Fibroblast of lung (primary cell): ENCODE measurements at regions not wholly inside any gene's neighbourhood (a gene's known extent, or its start where the extent isn't known, plus 50 kb on each side); places are given as distances from the start of the nearest gene placed in this dataset.
A peak's percentile ranks its signal among the peaks of the same experiment; 100 is the strongest.

Experiments used
- DNase-seq, 2 donors: peaks; one replicate each; pipeline versions ENCODE4 v3.0.0 to v3.0.0-alpha.2; 2010; ENCODE audit warnings: low read depth in 2 of 2
- H2AFZ ChIP-seq: 2 replicates; pipeline ENCODE4 v1.5.1; 2012; ENCODE audit warnings: low read length, control low read depth, inconsistent platforms
- H3K27ac ChIP-seq: 2 replicates; pipeline ENCODE4 v1.5.1; 2011; ENCODE audit warnings: low read length, control low read depth; ENCODE audit not compliant: insufficient read depth
- H3K27me3 ChIP-seq: 2 replicates; pipeline ENCODE4 v1.5.1; 2011; ENCODE audit warnings: mild to moderate bottlenecking, low read length; ENCODE audit not compliant: control insufficient read depth, insufficient read depth
- H3K36me3 ChIP-seq: 2 replicates; pipeline ENCODE4 v1.5.1; 2011; ENCODE audit warnings: low read length; ENCODE audit not compliant: control insufficient read depth, insufficient read depth
- H3K4me1 ChIP-seq: 2 replicates; pipeline ENCODE4 v1.5.1; 2011; ENCODE audit warnings: low read length; ENCODE audit not compliant: control insufficient read depth, insufficient read depth; ENCODE audit errors: extremely low read depth
- H3K4me2 ChIP-seq: 2 replicates; pipeline ENCODE4 v1.5.1; 2011; ENCODE audit warnings: low read length, control low read depth; ENCODE audit not compliant: insufficient read depth; ENCODE audit errors: extremely low read depth
- H3K4me3 ChIP-seq, 4 experiments: fragments of 200-600 bp in 1 of 4; sonication (generic) in 1 of 4; replicated peaks in 1 of 4; 2 replicates each; pipeline ENCODE4 v1.5.1; 2011 to 2016; ENCODE audit warnings: low read length in 4 of 4, low read depth in 3 of 4, mild to moderate bottlenecking in 3 of 4, control low read depth in 2 of 4, inconsistent platforms in 1 of 4, mixed read lengths in 1 of 4; ENCODE audit not compliant: insufficient read depth in 1 of 4; ENCODE audit errors: control extremely low read depth in 1 of 4
- H3K79me2 ChIP-seq: 2 replicates; pipeline ENCODE4 v1.5.1; 2012; ENCODE audit warnings: mild to moderate bottlenecking, low read length, inconsistent platforms; ENCODE audit not compliant: control insufficient read depth, insufficient read depth
- H3K9ac ChIP-seq: 2 replicates; pipeline ENCODE4 v1.5.1; 2011; ENCODE audit warnings: mild to moderate bottlenecking, low read length, control low read depth; ENCODE audit not compliant: insufficient read depth
- H3K9me3 ChIP-seq: 2 replicates; pipeline ENCODE4 v1.5.1; 2012; ENCODE audit warnings: low read depth, low read length; ENCODE audit not compliant: control insufficient read depth, insufficient read depth
- H4K20me1 ChIP-seq: 2 replicates; pipeline ENCODE4 v1.5.1; 2011; ENCODE audit warnings: low read length; ENCODE audit not compliant: control insufficient read depth, insufficient read depth; ENCODE audit errors: extremely low read depth
- CTCF ChIP-seq, 2 donors: IDR thresholded peaks in 1 of 2; conservative IDR thresholded peaks in 1 of 2; 1 replicate in 1 of 2; 2 replicates in 1 of 2; pipeline ENCODE4 v1.5.1; 2011 to 2012; ENCODE audit warnings: low read length in 2 of 2, control low read depth in 1 of 2, inconsistent platforms in 1 of 2, low read depth in 1 of 2, mild to moderate bottlenecking in 1 of 2
- EZH2 ChIP-seq: IDR thresholded peaks from 2 replicates; pipeline ENCODE4 v1.5.1; 2012; ENCODE audit warnings: low read length, control low read depth, mild to moderate bottlenecking; ENCODE audit errors: missing control alignments

- no peak overlapping the region for H3K4me2 ChIP-seq
- H3K9me3 ChIP-seq: no peaks in the 10 kb centered on the region
- TF ChIP-seq EZH2 (no peak), CTCF (conservative IDR thresholded peaks at IDR 0.05 in 1 of 2, IDR thresholded peaks at IDR 0.05 in 1 of 2; ENCODE audit: low read depth in 1 of 2, low read length in 2 of 2) (no peak)
- no peaks in the 10 kb centered on the region for H3K79me2 ChIP-seq
- H2AFZ ChIP-seq: no peak overlapping the region
- no peaks in the 10 kb centered on the region for H3K4me1 ChIP-seq
- H3K9ac ChIP-seq: no peak overlapping the region
- H3K27me3 ChIP-seq: no peaks in the 10 kb centered on the region
- no peaks in the 10 kb centered on the region for H4K20me1 ChIP-seq
- H3K4me3 ChIP-seq: no peak overlapping the region
- H3K36me3 ChIP-seq: no peaks in the 10 kb centered on the region
- H3K27ac ChIP-seq: no peak overlapping the region
- DNase-seq: peak in 1 of 2 donors; percentile 13
Observed at GRCh38 chr19:28168557-28168956, 1044.4 kb downstream of the UQCRFS1 start.

- TF ChIP-seq CTCF (conservative IDR thresholded peaks at IDR 0.05 in 1 of 2, IDR thresholded peaks at IDR 0.05 in 1 of 2; ENCODE audit: low read depth in 1 of 2, low read length in 2 of 2) (no peak), EZH2 (no peak)
Observed at GRCh38 chr19:28166025-28166424, 1046.9 kb downstream of the UQCRFS1 start.

GRCh38 chr19:28164214-28164613 is 1048.7 kb downstream of the UQCRFS1 start:
- Histone ChIP-seq H3K4me2 (no peak overlapping the region), H3K9ac (no peak overlapping the region), H3K27ac (no peak overlapping the region), H3K36me3 (no peaks in the 10 kb centered on the region), H2AFZ (no peak overlapping the region), H3K9me3 (no peaks in the 10 kb centered on the region), H3K4me1 (no peaks in the 10 kb centered on the region), H3K27me3 (no peaks in the 10 kb centered on the region), H3K4me3 (no peak overlapping the region), H4K20me1 (no peaks in the 10 kb centered on the region), H3K79me2 (no peaks in the 10 kb centered on the region)
- DNase-seq: no peak
- no peak for TF ChIP-seq CTCF (conservative IDR thresholded peaks at IDR 0.05 in 1 of 2, IDR thresholded peaks at IDR 0.05 in 1 of 2; ENCODE audit: low read depth in 1 of 2, low read length in 2 of 2)
- TF ChIP-seq EZH2: no peak

More at GRCh38 chr19:28166025-28166424, 1046.9 kb downstream of the UQCRFS1 start:
- Histone ChIP-seq H3K27me3 (no peaks in the 10 kb centered on the region), H3K4me1 (no peaks in the 10 kb centered on the region), H3K4me3 (no peak overlapping the region), H3K9ac (no peak overlapping the region), H3K36me3 (no peaks in the 10 kb centered on the region), H2AFZ (no peak overlapping the region), H3K9me3 (no peaks in the 10 kb centered on the region), H3K4me2 (no peak overlapping the region), H4K20me1 (no peaks in the 10 kb centered on the region), H3K27ac (no peak overlapping the region), H3K79me2 (no peaks in the 10 kb centered on the region)
- no peak for DNase-seq
